ENCODE measurements at regions not wholly inside any gene's neighbourhood (a gene's known extent, or its start where the extent isn't known, plus 50 kb on each side); places are given as distances from the start of the nearest gene placed in this dataset.

- DNase-seq (no peak), ATAC-seq (peak; percentile 35)
- Histone ChIP-seq H3K36me3 (no peaks in the 10 kb centered on the region), H3K27ac (no peak overlapping the region), H3K4me1 (no peaks in the 10 kb centered on the region), H3K27me3 (no peaks in the 10 kb centered on the region), H3K4me3 (no peak overlapping the region), H3K9me3 (no peaks in the 10 kb centered on the region)
- TF ChIP-seq, protein P1, sequence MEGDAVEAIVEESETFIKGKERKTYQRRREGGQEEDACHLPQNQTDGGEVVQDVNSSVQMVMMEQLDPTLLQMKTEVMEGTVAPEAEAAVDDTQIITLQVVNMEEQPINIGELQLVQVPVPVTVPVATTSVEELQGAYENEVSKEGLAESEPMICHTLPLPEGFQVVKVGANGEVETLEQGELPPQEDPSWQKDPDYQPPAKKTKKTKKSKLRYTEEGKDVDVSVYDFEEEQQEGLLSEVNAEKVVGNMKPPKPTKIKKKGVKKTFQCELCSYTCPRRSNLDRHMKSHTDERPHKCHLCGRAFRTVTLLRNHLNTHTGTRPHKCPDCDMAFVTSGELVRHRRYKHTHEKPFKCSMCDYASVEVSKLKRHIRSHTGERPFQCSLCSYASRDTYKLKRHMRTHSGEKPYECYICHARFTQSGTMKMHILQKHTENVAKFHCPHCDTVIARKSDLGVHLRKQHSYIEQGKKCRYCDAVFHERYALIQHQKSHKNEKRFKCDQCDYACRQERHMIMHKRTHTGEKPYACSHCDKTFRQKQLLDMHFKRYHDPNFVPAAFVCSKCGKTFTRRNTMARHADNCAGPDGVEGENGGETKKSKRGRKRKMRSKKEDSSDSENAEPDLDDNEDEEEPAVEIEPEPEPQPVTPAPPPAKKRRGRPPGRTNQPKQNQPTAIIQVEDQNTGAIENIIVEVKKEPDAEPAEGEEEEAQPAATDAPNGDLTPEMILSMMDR (IDR thresholded peaks at IDR 0.05): no peak
- intact Hi-C loops (cut with DNase I): no loop called here
Measured at GRCh38 chr16:80084163-80084562, 456.6 kb upstream of the DYNLRB2 start.

GRCh38 chr16:80082906-80083305 is 457.9 kb upstream of the DYNLRB2 start:
- H3K27me3 ChIP-seq: no peaks in the 10 kb centered on the region
- H3K4me1 ChIP-seq: no peaks in the 10 kb centered on the region
- no peak overlapping the region for H3K27ac ChIP-seq
- H3K9me3 ChIP-seq: no peaks in the 10 kb centered on the region
- H3K36me3 ChIP-seq: no peaks in the 10 kb centered on the region
- no peak overlapping the region for H3K4me3 ChIP-seq
- DNase-seq: no peak
- TF ChIP-seq, protein P1 (IDR thresholded peaks at IDR 0.05): no peak
- no peak for ATAC-seq
- intact Hi-C loops (cut with DNase I): no loop called here

DNA sequence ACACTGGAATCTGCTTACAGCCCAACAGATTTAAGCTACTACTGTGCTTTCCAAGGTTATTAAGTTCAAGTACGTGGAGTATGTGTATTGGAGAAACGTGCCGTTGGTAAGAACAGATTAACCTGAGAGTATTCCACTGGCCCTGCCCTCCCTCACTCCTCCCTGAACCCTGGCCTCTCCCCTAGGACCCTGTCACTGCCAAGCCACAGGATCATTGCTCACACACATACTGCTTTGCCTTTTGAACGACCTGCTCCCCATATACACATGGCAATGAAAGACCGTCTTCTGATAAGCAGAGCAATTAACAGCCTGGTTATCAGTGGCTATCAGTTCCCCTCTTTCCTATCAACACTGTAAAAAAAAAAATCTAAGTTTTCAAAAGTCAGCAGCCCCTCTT is 458.9 kb upstream of the DYNLRB2 start:
- Histone ChIP-seq H3K36me3 (no peaks in the 10 kb centered on the region), H3K4me3 (no peak overlapping the region), H3K27ac (no peak overlapping the region), H3K4me1 (no peaks in the 10 kb centered on the region), H3K9me3 (no peaks in the 10 kb centered on the region), H3K27me3 (no peaks in the 10 kb centered on the region)
- ATAC-seq (no peak), DNase-seq (no peak)
- intact Hi-C loops (cut with DNase I): no loop called here
- TF ChIP-seq, protein P1 (IDR thresholded peaks at IDR 0.05): no peak

GRCh38 chr16:80080287-80080851 is 460.4 kb upstream of the DYNLRB2 start:
- TF ChIP-seq, protein P1 (IDR thresholded peaks at IDR 0.05): no peak
- H3K27me3 ChIP-seq: no peaks in the 10 kb centered on the region
- intact Hi-C loops (cut with DNase I): no loop called here

GRCh38 chr16:80079072-80079471 is 461.7 kb upstream of the DYNLRB2 start:
- no peaks in the 10 kb centered on the region for H3K36me3 ChIP-seq

More at GRCh38 chr16:80080287-80080851, 460.4 kb upstream of the DYNLRB2 start:
- H3K27ac ChIP-seq: no peak overlapping the region
- H3K9me3 ChIP-seq: no peaks in the 10 kb centered on the region
- DNase-seq (no peak), ATAC-seq (no peak)
- no peak overlapping the region for H3K4me3 ChIP-seq
- no peaks in the 10 kb centered on the region for H3K36me3 ChIP-seq
- H3K4me1 ChIP-seq: no peaks in the 10 kb centered on the region

More at GRCh38 chr16:80079072-80079471, 461.7 kb upstream of the DYNLRB2 start:
- intact Hi-C loops (cut with DNase I): no loop called here
- no peak for DNase-seq
- no peak for ATAC-seq
- no peaks in the 10 kb centered on the region for H3K27me3 ChIP-seq
- H3K4me3 ChIP-seq: no peak overlapping the region
- H3K9me3 ChIP-seq: no peaks in the 10 kb centered on the region
- H3K27ac ChIP-seq: no peak overlapping the region
- TF ChIP-seq, protein P1 (IDR thresholded peaks at IDR 0.05): no peak
- no peaks in the 10 kb centered on the region for H3K4me1 ChIP-seq

All from left lung (tissue), 4 donors.